Hypothalamus (tissue), 51 donors: ENCODE measurements at regions not wholly inside any gene's neighbourhood (a gene's known extent, or its start where the extent isn't known, plus 50 kb on each side); places are given as distances from the start of the nearest gene placed in this dataset.
"Not testable (repeated sequence)": the region's sequence is repeated elsewhere in the genome, so short reads cannot be mapped to it uniquely, and the experiment has no call there.

Experiments used
- DNase-seq, 51 donors: peaks; one replicate each; lab custom pipeline; 2025; lab: John Stamatoyannopoulos, UW

DNA sequence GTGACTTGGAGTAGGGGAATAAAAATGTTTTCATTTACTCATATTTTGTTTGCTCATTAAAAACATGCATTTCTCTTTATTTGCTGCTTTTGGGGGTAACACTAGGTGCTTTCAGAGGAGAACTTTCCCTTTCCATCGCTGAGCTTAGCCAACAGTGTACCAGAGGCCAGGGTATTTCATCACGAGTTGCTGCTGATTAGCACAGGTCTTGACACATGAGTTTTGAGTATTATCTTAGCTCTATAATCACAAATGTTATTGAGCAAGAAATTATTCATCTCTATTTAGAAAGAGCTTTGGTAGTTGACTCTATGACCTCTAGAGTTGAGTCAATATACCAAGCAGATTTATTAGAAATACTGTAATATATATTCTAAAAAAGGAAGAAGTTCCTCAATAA, 375.9 kb downstream of the NXPH1 start:
- no peak for DNase-seq

DNA sequence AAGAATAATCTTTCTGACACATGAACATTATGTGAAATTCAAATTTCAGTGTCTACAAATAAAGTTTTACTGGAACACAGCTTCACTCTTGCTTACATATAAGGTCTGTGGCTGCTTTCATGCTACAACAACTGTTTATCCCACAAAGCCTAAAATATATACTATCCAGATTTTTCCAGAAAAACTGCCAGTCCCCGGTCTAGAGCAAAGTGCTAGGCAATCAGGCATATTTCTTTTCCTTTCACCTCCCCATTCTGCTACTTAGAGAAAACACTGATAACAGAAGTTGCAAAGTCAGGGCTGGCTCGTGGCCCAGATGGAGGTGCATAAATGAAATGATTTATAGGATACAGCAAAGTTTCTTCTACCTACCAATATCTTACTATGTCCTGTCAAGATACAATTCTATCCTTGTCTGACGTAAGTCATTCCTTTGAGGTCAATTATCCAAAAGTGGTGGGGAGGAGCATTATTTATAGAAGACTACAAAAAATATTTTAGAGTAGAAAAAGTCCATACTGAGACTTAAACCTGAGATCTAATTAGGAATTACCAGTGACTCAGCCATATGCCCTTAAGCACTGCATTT, 384.1 kb downstream of the NXPH1 start:
- DNase-seq, result no peak

DNA sequence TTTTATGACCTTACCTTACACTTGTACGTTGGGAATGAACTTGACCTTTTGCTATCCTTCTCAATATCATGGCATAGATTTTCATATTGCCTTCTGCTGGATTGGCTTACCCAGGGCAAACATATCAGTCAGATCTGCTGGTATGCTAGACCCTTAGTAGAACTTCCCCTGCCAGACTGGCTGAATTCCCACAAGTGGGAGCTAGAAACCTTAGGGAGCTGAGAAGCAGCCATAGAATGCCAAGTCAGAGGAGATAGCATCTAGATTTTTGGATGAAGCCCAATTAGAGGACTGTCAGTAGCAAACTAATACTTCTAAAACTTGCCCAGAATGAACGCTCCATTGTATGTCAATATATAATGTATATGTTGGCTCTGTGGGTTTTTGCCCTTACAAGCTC, 385.0 kb downstream of the NXPH1 start:
- DNase-seq, result no peak

- DNase-seq, result no peak
These were observed 389.2 kb downstream of the NXPH1 start for GRCh38 chr7:8822595-8822994.

GRCh38 chr7:8823486-8823885, 390.1 kb downstream of the NXPH1 start:
- no peak for DNase-seq

DNA sequence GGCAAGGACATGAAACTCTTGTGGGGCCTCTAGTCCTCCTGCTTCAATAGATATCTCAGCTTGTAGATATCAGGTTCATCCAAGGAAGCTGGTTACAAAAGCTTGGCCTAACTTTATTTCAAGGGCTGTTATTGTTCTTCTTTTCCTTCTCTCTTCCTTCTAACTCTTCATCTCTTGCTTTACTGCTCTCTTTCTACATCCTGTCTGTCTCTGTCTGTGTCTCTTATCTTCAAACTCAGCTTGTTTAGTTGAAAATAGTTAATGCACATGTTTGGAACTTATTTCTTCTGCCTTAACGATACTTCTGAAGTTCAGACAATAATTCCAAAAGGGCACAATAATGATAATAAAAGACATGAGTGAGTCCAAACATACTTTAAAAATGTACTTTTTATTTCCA, 393.9 kb downstream of the NXPH1 start:
- DNase-seq, result no peak

DNA sequence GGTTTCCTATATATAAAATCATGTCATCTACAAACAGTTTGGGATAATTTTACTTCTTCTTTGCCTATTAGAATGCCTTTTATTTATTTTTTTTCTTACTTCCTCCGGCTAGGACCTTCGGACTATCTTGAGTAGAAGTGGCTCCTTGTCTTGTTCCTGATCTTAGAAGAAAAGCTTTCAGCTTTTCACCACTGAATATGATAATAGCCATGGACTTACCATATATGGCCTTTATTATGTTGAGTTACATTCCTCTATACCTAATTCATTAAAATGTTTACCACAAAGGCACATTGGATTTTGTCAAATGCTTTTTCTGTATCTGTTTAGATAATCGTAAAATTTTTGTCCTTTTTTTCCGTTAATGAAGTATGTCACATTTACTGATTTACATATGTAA, 395.7 kb downstream of the NXPH1 start:
- DNase-seq, result no peak

- no peak for DNase-seq
These were observed 398.0 kb downstream of the NXPH1 start for GRCh38 chr7:8831376-8831775.

DNA sequence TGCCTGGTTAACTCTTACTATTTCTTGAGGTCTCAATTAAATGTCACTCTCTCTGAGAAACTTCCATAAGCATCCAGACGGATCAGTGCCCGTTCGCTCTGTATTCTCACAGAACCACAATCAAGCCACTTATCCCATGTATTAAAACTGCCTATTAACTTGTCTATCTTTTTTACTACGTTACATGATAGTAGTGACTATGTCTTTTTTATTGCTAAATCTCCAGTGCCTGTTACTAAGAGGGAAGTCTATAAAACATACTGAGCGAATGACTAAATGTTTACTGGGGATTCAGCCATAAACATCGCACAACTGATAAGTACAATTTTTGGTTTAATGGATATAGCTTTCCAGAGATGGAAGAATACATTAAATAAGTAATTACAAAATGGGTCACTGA, 399.9 kb downstream of the NXPH1 start:
- DNase-seq, result no peak

DNA sequence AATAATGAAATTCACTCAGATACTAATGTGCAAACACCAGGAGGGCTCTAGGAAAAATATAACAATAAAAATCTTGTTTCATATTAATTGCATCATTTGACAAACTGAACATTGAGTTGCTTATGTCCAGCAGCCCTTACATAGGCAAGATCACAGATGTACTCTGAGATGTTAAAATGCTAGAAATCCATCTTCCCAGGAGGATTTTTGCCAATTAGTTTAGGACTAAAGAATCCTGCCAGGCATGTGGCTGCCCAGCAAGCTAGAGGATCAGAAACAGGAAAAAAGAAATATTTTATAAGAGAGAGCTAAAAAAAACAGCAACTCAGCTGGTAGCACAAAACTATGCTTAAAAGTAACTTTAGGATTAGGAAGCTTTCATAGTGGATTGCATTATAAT, 407.8 kb downstream of the NXPH1 start:
- DNase-seq, result no peak

DNA sequence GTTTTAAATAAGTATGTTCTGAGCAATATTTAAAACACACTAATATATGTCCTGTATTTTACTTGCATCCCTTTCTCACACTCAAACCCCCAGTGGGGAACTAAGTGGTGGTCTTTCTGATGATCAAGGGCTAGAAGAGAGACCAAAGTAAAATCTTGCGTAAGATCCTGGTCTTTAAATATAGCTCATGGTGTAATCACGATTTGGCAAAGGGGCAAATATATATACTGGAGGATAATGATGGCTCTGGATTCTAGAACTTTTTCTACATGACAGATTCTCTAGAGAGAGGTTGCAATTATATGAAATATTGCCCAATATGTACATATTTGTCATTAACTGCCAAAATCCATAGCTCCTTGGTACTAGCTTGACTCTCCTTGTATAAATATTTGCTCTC, 438.3 kb downstream of the NXPH1 start:
- no peak for DNase-seq

DNA sequence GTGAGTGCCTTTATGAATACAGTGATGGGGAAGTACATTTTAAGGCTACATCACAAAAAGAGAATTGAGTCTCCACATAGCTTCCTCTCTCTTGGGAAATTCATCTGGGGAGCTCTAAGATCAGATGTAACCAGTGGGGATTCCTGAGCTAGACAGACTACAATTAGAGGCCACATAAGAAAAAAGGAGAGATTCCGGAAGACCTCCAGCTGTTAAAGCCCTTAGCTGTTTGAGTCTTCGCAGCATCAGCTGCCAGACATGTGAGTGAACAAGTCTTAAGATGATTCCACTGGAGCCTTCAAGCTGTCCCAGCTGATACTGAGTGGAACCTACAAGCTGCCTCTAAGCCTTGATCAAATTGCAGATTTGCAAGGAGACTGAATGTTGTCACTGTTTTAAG, 448.5 kb downstream of the NXPH1 start:
- no peak for DNase-seq

GRCh38 chr7:8885480-8886000, 452.1 kb downstream of the NXPH1 start:
- no peak for DNase-seq

DNA sequence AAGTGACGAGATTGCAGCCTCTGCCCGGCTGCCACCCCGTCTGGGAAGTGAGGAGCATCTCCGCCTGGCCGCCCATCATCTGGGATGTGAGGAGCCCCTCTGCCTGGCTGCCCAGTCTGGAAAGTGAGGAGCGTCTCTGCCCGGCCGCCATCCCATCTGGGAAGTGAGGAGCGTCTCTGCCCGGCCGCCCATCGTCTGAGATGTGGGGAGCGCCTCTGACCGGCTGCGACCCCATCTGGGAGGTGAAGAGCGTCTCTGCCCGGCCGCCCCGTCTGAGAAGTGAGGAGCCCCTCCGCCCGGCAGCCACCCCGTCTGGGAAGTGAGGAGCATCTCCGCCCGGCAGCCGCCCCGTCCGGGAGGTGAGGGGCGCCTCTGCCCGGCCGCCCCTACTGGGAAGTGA, 456.9 kb downstream of the NXPH1 start:
- DNase-seq, result not testable (repeated sequence)

DNA sequence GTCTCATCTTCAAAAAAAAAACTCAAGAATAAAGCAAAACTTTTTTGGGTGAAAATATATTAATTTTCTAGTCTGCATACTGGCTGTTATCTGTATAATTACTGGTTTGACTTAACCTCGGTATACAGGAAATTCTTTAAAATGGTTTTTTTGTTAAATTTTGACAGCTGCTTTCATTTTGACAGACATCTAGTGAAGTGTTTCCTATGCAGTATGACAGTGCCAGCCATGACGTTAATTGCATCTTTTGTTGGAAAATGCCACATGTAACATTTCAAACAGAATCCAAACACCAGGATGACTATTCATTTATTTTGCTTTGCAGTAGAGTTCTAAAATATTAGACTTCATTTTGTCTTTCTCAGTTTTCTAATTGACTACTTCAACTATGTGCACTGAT, 460.4 kb downstream of the NXPH1 start:
- no peak for DNase-seq

DNA sequence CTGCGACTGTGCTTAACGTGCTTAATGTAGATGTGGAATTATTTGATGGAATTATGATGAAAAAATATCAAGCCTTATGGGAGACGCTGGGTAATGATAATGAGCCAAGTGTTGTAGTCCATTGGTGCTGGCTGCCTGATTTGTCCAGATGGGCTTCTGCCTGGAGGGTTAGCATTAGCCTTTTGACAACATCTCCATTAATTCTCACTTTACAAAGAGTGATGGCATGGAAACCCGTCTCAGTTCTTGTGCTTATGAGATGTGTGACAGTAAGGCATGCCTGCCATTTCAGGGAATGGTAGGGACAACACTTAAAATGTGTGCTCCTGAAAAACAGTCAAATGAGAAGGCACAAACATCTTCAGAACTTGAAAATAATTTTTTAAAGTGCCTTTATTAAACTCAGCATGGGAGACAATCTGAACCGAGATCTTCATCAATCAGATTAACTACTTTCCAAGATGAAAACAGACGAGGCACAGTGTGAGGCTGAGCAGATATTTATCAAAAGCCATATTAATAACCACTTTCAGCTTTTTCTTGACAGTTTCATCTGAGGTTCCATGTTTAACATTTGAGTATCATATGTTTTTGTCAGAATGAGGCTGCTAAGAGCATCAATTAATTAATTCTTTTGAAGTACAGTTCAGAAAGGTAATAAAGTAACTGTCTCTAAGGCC, 473.1 kb downstream of the NXPH1 start:
- DNase-seq, result no peak

GRCh38 chr7:8908889-8909288, 475.5 kb downstream of the NXPH1 start:
- DNase-seq, result no peak

DNA sequence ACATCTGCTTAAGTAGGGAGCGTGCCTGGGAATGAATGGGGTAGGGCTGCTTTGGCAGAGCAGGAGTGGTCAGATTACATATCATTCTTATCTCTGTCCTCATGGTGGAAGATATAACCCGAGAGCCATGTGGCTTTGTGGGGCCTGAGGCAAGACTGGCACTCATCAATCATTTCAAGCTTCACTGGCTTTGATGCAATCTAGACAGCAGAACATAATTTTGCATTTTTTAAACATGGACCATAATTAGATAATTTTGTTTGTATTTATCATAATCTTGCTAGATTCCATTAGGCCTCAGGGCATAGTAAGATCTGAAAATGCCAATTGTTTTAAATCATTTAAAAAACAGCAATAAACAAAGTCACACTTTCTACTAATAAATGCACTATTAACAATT, 480.3 kb downstream of the NXPH1 start:
- DNase-seq, result no peak

- no peak for DNase-seq
These were observed 488.4 kb downstream of the NXPH1 start for GRCh38 chr7:8921807-8922206.

DNA sequence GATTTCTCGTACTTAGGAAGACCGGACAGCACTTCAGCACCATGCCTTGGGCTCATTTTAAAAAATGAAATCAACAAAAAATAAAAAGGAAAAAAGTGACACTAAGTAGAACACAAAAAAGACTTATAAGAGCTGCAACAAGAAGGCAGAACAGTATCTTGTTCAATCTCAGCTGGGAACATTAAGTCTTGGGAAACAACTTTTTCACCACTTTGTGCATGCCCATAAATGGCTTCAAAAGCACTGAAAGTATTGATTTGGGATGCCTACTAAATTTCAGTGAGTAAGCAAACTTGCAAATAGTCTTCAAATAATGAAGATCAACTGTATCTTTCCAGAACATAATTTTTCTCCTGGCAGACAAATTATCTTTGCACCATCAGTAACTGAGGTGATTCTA, 489.3 kb downstream of the NXPH1 start:
- DNase-seq, result no peak

DNA sequence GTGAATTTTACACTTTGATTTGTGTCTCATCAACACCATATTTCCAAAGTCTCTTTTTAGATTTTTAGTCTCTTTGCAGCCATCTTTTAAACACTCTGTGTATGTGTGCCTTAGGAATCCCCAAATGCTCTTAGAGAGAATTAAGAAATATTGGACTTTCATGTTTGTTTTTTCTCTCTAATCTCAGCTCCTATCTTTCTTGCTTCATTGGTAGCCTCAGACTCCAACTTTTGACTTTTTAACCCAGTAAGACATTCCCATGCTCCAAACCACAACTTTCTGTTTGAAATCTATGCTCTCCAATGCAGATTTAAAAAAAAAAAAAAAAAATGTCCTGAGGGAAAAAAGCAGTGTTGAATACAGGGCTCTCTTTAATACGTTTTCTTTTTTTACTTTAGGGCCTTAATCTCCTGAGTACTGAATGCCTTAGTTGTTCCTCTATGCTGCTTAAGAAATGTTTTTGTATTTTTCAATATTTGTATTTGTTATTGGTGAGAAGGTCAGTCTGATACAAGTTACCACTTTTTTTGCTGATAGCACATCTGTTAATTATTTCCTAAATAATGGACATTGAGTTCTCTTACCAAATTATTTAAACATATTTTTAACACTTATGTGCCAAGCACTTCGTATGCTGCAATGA, 489.9 kb downstream of the NXPH1 start:
- no peak for DNase-seq
